GM12878 (cell line): ENCODE measurements at regions not wholly inside any gene's neighbourhood (a gene's known extent, or its start where the extent isn't known, plus 50 kb on each side); places are given as distances from the start of the nearest gene placed in this dataset.

ENCODE experiments used
- ATAC-seq: fragments of 200-7000 bp; cut with Tn5 transposase; 3 replicates; pipeline ENCODE4 v1.9.1; 2020; ENCODE audit warnings: mild to moderate bottlenecking, moderate library complexity
- BruUV-seq: library from RNA; stranded (reverse); fragments of 400-500 nt; replicated peaks from 2 replicates; lab custom pipeline; 2021; lab: Mats Ljungman, UMichigan
- CTCF ChIA-PET: fragments of 300-600 bp; sonication (Branson Sonifier 250); formaldehyde crosslinking; extraction: SDS; loops from one replicate; lab custom pipeline; 2021; ENCODE audit warnings: inconsistent platforms; lab: Yijun Ruan, JAX
- POLR2A ChIA-PET: fragments of 350-600 bp; formaldehyde crosslinking; extraction: SDS; loops from one replicate; lab custom pipeline; 2021; ENCODE audit warnings: inconsistent platforms; lab: Charles Lee
- RAD21 ChIA-PET: fragments of 300-600 bp; sonication (Branson Sonifier 250); formaldehyde crosslinking; loops from one replicate; lab custom pipeline; 2023; ENCODE audit warnings: antibody characterized with exemption; ENCODE audit not compliant: unreplicated experiment; lab: Charles Lee
- SMC1A ChIA-PET: fragments of 300-600 bp; sonication (Branson Sonifier 250); formaldehyde crosslinking; loops from one replicate; lab custom pipeline; 2023; ENCODE audit not compliant: unreplicated experiment, uncharacterized antibody; lab: Charles Lee
- DNase-seq: peaks from one replicate; pipeline ENCODE4 v3.0.0-alpha.2; 2011; ENCODE audit warnings: low read depth, low spot score
- FAIRE-seq: peaks from 3 replicates; lab custom pipeline; 2011; peaks lifted over from hg19 to GRCh38; lab: Jason Lieb, UNC
- H2AFZ ChIP-seq: 2 replicates; pipeline ENCODE4 v1.6.0; 2011; ENCODE audit warnings: low read depth, low read length, control low read depth; ENCODE audit not compliant: control insufficient read depth
- H3K27ac ChIP-seq: 2 replicates; pipeline ENCODE4 v1.5.1; 2011; ENCODE audit warnings: control low read depth; ENCODE audit not compliant: control insufficient read depth, insufficient read depth
- H3K27me3 ChIP-seq, 2 experiments: replicated peaks in 1 of 2; 2 replicates each; pipeline versions ENCODE4 v1.6.0 to v1.6.1; 2011; ENCODE audit warnings: low read length in 1 of 2; ENCODE audit not compliant: control insufficient read depth in 2 of 2, insufficient read depth in 2 of 2
- H3K36me3 ChIP-seq, 2 experiments: 2 replicates each; pipeline ENCODE4 v1.5.1; 2011; ENCODE audit warnings: low read length in 1 of 2; ENCODE audit not compliant: control insufficient read depth in 2 of 2, insufficient read depth in 2 of 2
- H3K4me1 ChIP-seq: 2 replicates; pipeline ENCODE4 v1.6.1; 2011; ENCODE audit warnings: mild to moderate bottlenecking, low read length, moderate library complexity, mixed read lengths; ENCODE audit not compliant: control insufficient read depth, insufficient read depth
- H3K4me2 ChIP-seq: 2 replicates; pipeline ENCODE4 v1.6.0; 2011; ENCODE audit warnings: control low read depth; ENCODE audit not compliant: control insufficient read depth, insufficient read depth
- H3K4me3 ChIP-seq: fragments of 200-600 bp; sonication (generic); 2 replicates; pipeline ENCODE4 v1.5.1; 2016
- H3K79me2 ChIP-seq: 2 replicates; pipeline ENCODE4 v1.6.0; 2011; ENCODE audit warnings: low read length; ENCODE audit not compliant: control insufficient read depth, insufficient read depth
- H3K9ac ChIP-seq: 2 replicates; pipeline ENCODE4 v1.8.0; 2011; ENCODE audit warnings: low read length, control low read depth, mixed read lengths; ENCODE audit not compliant: control insufficient read depth, insufficient read depth
- H3K9me3 ChIP-seq: replicated peaks from 3 replicates; pipeline ENCODE4 v1.5.1; 2011; ENCODE audit warnings: mild to moderate bottlenecking, low read length; ENCODE audit not compliant: control insufficient read depth, insufficient read depth
- H4K20me1 ChIP-seq: 2 replicates; pipeline ENCODE4 v1.6.0; 2011; ENCODE audit not compliant: control insufficient read depth, insufficient read depth
- CBFB ChIP-seq: IDR thresholded peaks from 2 replicates; pipeline ENCODE4 v1.6.1; 2016; ENCODE audit warnings: antibody characterized with exemption, low read depth
- CEBPB ChIP-seq, 2 experiments: fragments of 150-350 bp in 1 of 2; IDR thresholded peaks; 2 replicates each; pipeline ENCODE4 v1.6.1; 2012 to 2014; ENCODE audit warnings: low read depth in 2 of 2, low read length in 2 of 2, borderline replicate concordance in 1 of 2, inconsistent platforms in 1 of 2
- NR2C1 ChIP-seq: fragments of 450-650 bp; IDR thresholded peaks from 2 replicates; pipeline ENCODE4 v1.6.1; 2017; ENCODE audit warnings: antibody characterized with exemption, mild to moderate bottlenecking, moderate library complexity
- PAX5 ChIP-seq: IDR thresholded peaks from 2 replicates; pipeline ENCODE4 v1.6.1; 2011; ENCODE audit warnings: low read depth, low read length, borderline replicate concordance
- RB1 ChIP-seq: fragments of 450-650 bp; formaldehyde crosslinking; IDR thresholded peaks from 2 replicates; pipeline ENCODE4 v1.6.1; 2017; ENCODE audit warnings: mild to moderate bottlenecking, borderline replicate concordance
- SIX5 ChIP-seq: IDR thresholded peaks from 2 replicates; pipeline ENCODE4 v1.6.1; 2011; ENCODE audit warnings: mild to moderate bottlenecking, low read depth, low read length, moderate library complexity; ENCODE audit not compliant: severe bottlenecking
- TBL1XR1 ChIP-seq: IDR thresholded peaks from 2 replicates; pipeline ENCODE4 v1.6.1; 2012; ENCODE audit warnings: low read depth, low read length, improper control_type of control experiment
- TCF12 ChIP-seq: IDR thresholded peaks from 2 replicates; pipeline ENCODE4 v1.6.1; 2011; ENCODE audit warnings: low read depth, mild to moderate bottlenecking, low read length
- ZNF207 ChIP-seq: fragments of 450-650 bp; IDR thresholded peaks from 2 replicates; pipeline ENCODE4 v1.6.1; 2014; ENCODE audit warnings: antibody characterized with exemption, mild to moderate bottlenecking, borderline replicate concordance
- WGBS: methylation state at CpG from one replicate; pipeline ENCODE4 v1.1.6; 2016; ENCODE audit warnings: low lambda C conversion rate; ENCODE audit not compliant: insufficient replicate concordance, insufficient coverage; ENCODE audit errors: missing lambda C conversion rate; 5-methylcytosine and 5-hydroxymethylcytosine counted together
- in situ Hi-C: fragments of 300-500 bp; cut with MboI; formaldehyde crosslinking; loops from 9 replicates; pipeline ENCODE4 v1.14.3; 2018; ENCODE audit warnings: mixed read lengths
- intact Hi-C: fragments of 100-400 bp; cut with micrococcal nuclease; formaldehyde crosslinking; loops from one replicate; pipeline ENCODE4 v1.14.2; 2022; ENCODE audit not compliant: unreplicated experiment
- TF ChIP-seq, protein P1 (sequence below): IDR thresholded peaks from 2 replicates; pipeline ENCODE4 v1.6.1; 2012; ENCODE audit warnings: improper control_type of control experiment, low read depth, low read length; ENCODE audit not compliant: insufficient replicate concordance
- TF ChIP-seq, protein P2 (sequence below), 3 experiments: IDR thresholded peaks in 2 of 3; conservative IDR thresholded peaks in 1 of 3; 2 replicates each; pipeline ENCODE4 v1.5.1; 2011; ENCODE audit warnings: low read depth in 3 of 3, low read length in 3 of 3, mild to moderate bottlenecking in 3 of 3, control low read depth in 2 of 3, moderate library complexity in 2 of 3, inconsistent platforms in 1 of 3, mixed read lengths in 1 of 3; ENCODE audit not compliant: control insufficient read depth in 2 of 3, insufficient read depth in 1 of 3; ENCODE audit errors: extremely low read depth in 1 of 3
- TF ChIP-seq, protein P3 (sequence below): fragments of 450-650 bp; IDR thresholded peaks from 2 replicates; pipeline ENCODE4 v1.6.1; 2018; ENCODE audit warnings: borderline replicate concordance, mild to moderate bottlenecking; ENCODE audit not compliant: partially characterized antibody

DNA sequence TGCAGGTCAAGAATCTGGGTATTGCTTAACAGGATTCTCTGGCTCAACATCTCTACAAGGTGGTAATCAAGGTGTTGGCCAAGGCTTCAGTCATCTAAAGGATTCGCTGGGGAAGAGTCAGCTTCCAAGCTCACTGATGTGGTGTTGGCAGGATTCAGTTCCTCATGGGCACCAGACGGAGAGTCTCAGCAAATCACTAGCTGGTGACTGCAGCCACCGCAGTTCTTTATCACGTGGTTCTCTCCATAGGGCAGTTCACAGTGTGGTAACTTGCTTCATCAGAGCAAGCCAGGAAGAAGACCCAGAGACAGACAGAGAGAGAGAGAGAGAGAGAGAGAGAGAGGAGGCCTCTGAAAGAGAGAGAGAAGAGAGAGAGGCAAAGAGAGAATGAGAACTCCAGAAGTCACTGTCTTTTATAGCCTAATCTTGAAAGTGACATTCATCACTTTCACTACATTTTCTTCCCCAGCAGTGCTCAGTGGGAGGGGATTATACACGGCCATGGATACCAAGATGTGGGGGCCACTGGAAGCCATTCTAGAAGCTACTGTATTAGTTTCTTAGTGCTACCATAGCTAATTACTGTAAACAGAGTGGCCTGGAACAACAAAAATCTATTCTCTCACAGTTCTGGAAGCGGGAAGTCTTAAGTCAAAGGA lies 109.2 kb upstream of the SMIM23 start (continued):
- TF ChIP-seq, protein P1, sequence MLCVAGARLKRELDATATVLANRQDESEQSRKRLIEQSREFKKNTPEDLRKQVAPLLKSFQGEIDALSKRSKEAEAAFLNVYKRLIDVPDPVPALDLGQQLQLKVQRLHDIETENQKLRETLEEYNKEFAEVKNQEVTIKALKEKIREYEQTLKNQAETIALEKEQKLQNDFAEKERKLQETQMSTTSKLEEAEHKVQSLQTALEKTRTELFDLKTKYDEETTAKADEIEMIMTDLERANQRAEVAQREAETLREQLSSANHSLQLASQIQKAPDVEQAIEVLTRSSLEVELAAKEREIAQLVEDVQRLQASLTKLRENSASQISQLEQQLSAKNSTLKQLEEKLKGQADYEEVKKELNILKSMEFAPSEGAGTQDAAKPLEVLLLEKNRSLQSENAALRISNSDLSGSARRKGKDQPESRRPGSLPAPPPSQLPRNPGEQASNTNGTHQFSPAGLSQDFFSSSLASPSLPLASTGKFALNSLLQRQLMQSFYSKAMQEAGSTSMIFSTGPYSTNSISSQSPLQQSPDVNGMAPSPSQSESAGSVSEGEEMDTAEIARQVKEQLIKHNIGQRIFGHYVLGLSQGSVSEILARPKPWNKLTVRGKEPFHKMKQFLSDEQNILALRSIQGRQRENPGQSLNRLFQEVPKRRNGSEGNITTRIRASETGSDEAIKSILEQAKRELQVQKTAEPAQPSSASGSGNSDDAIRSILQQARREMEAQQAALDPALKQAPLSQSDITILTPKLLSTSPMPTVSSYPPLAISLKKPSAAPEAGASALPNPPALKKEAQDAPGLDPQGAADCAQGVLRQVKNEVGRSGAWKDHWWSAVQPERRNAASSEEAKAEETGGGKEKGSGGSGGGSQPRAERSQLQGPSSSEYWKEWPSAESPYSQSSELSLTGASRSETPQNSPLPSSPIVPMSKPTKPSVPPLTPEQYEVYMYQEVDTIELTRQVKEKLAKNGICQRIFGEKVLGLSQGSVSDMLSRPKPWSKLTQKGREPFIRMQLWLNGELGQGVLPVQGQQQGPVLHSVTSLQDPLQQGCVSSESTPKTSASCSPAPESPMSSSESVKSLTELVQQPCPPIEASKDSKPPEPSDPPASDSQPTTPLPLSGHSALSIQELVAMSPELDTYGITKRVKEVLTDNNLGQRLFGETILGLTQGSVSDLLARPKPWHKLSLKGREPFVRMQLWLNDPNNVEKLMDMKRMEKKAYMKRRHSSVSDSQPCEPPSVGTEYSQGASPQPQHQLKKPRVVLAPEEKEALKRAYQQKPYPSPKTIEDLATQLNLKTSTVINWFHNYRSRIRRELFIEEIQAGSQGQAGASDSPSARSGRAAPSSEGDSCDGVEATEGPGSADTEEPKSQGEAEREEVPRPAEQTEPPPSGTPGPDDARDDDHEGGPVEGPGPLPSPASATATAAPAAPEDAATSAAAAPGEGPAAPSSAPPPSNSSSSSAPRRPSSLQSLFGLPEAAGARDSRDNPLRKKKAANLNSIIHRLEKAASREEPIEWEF: no peak
- no peak for TF ChIP-seq ZNF207

DNA sequence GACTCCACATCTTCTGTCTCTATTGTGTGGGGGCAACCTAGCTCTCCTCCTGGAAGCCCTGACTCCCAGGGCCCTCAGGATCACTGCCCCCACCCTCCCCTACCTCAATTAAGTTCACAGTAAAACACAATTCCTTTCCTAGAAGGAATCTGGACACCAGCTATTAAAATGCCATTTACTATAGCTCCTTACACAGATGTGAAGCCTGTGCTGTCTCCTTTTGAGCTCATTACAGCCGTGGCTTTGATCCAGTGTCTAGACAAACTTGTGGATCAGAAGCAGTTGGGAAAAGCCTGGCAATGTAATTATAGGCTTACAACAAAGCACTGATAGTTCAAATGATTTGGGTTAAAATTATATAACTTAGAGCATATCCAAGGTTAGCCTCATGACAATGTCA lies 107.0 kb upstream of the SMIM23 start:
- in situ Hi-C loops: no loop called here
- Histone ChIP-seq H3K9ac (no peak overlapping the region), H2AFZ (no peak overlapping the region), H3K4me1 (no peaks in the 10 kb centered on the region), H3K9me3 (no peaks in the 10 kb centered on the region), H3K4me2 (no peak overlapping the region), H3K27ac (no peak overlapping the region), H3K27me3 (peaks cover 0 to 1% of the 10 kb centered on the region in 2 experiments), H4K20me1 (no peaks in the 10 kb centered on the region), H3K79me2 (no peaks in the 10 kb centered on the region), H3K36me3 (no peaks in the 10 kb centered on the region), H3K4me3 (no peak overlapping the region)
- ChIA-PET CTCF (interaction anchor here (0.6 kb wide), 1 partner anchor 10 kb away, joined by 3 read pairs; no protein-coding TSS in a partner anchor), RAD21 (no interaction called here), SMC1A (no interaction called here), POLR2A (no interaction called here)
- FAIRE-seq (no peak), ATAC-seq (no peak), DNase-seq (no peak)
- no TSS peak for BruUV-seq
- intact Hi-C loops: no loop called here
- 0% methylated on average over 1 of the region's 1 CpG for WGBS
- TF ChIP-seq, protein P2, sequence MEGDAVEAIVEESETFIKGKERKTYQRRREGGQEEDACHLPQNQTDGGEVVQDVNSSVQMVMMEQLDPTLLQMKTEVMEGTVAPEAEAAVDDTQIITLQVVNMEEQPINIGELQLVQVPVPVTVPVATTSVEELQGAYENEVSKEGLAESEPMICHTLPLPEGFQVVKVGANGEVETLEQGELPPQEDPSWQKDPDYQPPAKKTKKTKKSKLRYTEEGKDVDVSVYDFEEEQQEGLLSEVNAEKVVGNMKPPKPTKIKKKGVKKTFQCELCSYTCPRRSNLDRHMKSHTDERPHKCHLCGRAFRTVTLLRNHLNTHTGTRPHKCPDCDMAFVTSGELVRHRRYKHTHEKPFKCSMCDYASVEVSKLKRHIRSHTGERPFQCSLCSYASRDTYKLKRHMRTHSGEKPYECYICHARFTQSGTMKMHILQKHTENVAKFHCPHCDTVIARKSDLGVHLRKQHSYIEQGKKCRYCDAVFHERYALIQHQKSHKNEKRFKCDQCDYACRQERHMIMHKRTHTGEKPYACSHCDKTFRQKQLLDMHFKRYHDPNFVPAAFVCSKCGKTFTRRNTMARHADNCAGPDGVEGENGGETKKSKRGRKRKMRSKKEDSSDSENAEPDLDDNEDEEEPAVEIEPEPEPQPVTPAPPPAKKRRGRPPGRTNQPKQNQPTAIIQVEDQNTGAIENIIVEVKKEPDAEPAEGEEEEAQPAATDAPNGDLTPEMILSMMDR (IDR thresholded peaks at IDR 0.05 in 2 of 3, conservative IDR thresholded peaks at IDR 0.05 in 1 of 3; ENCODE audit: control insufficient read depth in 2 of 3, extremely low read depth in 1 of 3, insufficient read depth in 1 of 3, low read depth in 3 of 3, low read length in 3 of 3): no peak
- TF ChIP-seq RB1: no peak
- no peak for TF ChIP-seq TCF12
- TF ChIP-seq, protein P3, sequence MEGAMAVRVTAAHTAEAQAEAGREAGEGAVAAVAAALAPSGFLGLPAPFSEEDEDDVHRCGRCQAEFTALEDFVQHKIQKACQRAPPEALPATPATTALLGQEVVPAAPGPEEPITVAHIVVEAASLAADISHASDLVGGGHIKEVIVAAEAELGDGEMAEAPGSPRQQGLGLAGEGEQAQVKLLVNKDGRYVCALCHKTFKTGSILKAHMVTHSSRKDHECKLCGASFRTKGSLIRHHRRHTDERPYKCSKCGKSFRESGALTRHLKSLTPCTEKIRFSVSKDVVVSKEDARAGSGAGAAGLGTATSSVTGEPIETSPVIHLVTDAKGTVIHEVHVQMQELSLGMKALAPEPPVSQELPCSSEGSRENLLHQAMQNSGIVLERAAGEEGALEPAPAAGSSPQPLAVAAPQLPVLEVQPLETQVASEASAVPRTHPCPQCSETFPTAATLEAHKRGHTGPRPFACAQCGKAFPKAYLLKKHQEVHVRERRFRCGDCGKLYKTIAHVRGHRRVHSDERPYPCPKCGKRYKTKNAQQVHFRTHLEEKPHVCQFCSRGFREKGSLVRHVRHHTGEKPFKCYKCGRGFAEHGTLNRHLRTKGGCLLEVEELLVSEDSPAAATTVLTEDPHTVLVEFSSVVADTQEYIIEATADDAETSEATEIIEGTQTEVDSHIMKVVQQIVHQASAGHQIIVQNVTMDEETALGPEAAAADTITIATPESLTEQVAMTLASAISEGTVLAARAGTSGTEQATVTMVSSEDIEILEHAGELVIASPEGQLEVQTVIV: no peak
- TF ChIP-seq CEBPB (IDR thresholded peaks at IDR 0.05; ENCODE audit: borderline replicate concordance in 1 of 2, low read depth in 2 of 2, low read length in 2 of 2): no peak
- TF ChIP-seq SIX5: no peak
- no peak for TF ChIP-seq TBL1XR1
- TF ChIP-seq CBFB: no peak
- no peak for TF ChIP-seq PAX5
- TF ChIP-seq NR2C1: no peak
